GM13976 (cell line): ENCODE measurements at regions not wholly inside any gene's neighbourhood (a gene's known extent, or its start where the extent isn't known, plus 50 kb on each side); places are given as distances from the start of the nearest gene placed in this dataset.
"Not testable (repeated sequence)": the region's sequence is repeated elsewhere in the genome, so short reads cannot be mapped to it uniquely, and the experiment has no call there.

ENCODE experiments used
- DNase-seq: peaks from one replicate; pipeline ENCODE4 v3.0.0; 2012; ENCODE audit warnings: low spot score
- in situ Hi-C: fragments of 300-500 bp; cut with MboI; formaldehyde crosslinking; loops from one replicate; pipeline ENCODE4 v1.12.0; 2022; ENCODE audit warnings: low sequenced_read_pairs, mixed read lengths, inconsistent platforms; ENCODE audit not compliant: unreplicated experiment
- TF ChIP-seq, protein P1 (sequence below): IDR thresholded peaks from 2 replicates; pipeline ENCODE4 v1.5.1; 2012; ENCODE audit warnings: borderline replicate concordance, mild to moderate bottlenecking; ENCODE audit not compliant: insufficient read depth; ENCODE audit errors: extremely low read depth, missing control alignments, control extremely low read depth

- DNase-seq: no peak
- in situ Hi-C loops: no loop called here
- TF ChIP-seq, protein P1, sequence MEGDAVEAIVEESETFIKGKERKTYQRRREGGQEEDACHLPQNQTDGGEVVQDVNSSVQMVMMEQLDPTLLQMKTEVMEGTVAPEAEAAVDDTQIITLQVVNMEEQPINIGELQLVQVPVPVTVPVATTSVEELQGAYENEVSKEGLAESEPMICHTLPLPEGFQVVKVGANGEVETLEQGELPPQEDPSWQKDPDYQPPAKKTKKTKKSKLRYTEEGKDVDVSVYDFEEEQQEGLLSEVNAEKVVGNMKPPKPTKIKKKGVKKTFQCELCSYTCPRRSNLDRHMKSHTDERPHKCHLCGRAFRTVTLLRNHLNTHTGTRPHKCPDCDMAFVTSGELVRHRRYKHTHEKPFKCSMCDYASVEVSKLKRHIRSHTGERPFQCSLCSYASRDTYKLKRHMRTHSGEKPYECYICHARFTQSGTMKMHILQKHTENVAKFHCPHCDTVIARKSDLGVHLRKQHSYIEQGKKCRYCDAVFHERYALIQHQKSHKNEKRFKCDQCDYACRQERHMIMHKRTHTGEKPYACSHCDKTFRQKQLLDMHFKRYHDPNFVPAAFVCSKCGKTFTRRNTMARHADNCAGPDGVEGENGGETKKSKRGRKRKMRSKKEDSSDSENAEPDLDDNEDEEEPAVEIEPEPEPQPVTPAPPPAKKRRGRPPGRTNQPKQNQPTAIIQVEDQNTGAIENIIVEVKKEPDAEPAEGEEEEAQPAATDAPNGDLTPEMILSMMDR: no peak
These were observed 386.3 kb downstream of the TMEM121 start for GRCh38 chr14:105912641-105913180.

- in situ Hi-C loops: no loop called here
- DNase-seq: no peak
These were observed 386.8 kb downstream of the TMEM121 start for GRCh38 chr14:105913221-105913620.

DNA sequence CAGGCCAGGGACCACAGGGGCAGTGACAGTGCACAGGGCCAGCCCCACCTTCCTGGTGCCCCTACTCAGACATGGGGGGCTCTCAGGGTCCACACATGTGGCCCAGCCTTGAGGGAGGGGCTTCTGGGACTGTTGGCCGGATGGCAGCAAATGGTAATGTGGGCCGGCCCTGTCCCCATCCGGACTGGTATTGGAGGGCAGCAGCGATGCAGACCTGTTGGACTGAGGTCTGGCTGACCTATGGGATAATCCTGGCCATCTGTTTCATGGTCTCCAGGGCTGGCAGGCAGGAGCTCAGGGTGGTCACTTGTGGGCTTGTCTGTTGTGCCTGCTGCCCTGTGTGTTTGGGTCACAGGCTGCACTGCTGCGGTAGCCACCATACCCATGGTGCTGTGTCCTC lies 387.5 kb downstream of the TMEM121 start:
- in situ Hi-C loops: no loop called here
- TF ChIP-seq, protein P1: no peak
- DNase-seq: no peak

More at GRCh38 chr14:105913221-105913620, 386.8 kb downstream of the TMEM121 start:
- TF ChIP-seq, protein P1: no peak

DNA sequence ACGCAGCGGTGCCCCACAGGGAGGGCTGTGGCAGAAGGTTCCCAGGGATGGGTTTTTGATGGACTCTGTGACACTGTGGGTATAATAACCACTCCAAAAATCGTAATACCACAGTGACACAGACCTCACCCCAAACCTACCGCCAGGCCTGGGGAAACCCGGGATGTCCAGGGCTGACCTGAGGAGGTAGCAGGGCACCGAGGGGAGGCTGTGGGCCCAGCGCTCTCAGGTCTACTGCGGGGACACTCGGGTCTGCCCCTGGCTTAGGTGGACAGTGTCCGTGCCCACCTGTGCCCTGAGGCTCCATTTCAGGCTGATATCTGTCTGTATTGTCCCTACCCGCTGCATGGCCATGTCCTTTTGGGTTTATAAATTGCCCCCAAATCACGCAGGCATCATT lies 387.9 kb downstream of the TMEM121 start:
- in situ Hi-C loops: not testable (repeated sequence)

GRCh38 chr14:105914738-105915385 lies 388.5 kb downstream of the TMEM121 start:
- TF ChIP-seq, protein P1: no peak
- in situ Hi-C loops: no loop called here
- no peak for DNase-seq

More for the DNA sequence above, 387.9 kb downstream of the TMEM121 start:
- not testable (repeated sequence) for DNase-seq

GRCh38 chr14:105915546-105915945 lies 389.2 kb downstream of the TMEM121 start:
- DNase-seq, in situ Hi-C loops: not testable (repeated sequence)

DNA sequence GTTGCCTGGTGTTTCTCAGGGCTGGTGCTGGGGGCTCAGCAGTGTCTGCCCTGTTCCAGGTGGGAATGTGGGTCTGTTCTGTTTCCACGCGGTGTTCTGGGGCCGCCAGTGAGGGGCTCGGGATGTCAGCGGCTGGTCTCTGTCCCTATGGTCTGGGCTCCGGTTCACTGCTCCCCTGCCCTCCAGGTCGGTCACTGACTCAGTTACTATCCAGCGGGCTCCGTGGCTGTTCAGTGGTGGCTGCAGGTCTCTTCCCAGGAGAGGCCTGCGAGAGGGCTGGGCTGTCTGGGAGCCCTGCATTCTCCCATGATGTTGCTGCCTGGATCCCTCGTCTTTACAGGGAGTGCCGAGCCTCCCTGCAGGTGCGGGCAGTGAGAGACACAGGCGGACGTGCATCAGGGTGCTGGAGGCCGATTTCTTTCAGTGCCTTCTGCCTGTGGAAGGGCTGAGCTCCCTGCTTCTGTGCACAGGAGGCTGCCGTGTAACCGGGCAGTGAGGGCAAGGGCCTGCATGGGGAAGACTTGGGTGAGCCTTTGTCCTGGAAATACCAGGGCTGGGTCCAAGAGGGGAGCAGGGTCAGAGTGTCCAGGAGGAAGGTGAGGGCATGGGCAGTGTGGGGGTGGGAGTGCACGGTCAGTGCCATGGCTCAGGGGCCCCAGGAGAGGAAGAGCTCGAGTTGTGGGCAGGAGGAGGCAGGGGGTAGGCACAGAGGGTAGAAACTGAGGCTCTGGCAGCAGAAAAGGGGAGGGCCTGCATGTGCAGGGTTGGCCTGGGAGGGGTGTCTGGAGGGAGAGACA lies 391.0 kb downstream of the TMEM121 start:
- in situ Hi-C loops, DNase-seq: not testable (repeated sequence)

- in situ Hi-C loops: no loop called here
- no peak for DNase-seq
- TF ChIP-seq, protein P1: no peak
These were observed 391.6 kb downstream of the TMEM121 start for GRCh38 chr14:105917933-105918436.
